ENCODE measurements at regions not wholly inside any gene's neighbourhood (a gene's known extent, or its start where the extent isn't known, plus 50 kb on each side); places are given as distances from the start of the nearest gene placed in this dataset.

DNA sequence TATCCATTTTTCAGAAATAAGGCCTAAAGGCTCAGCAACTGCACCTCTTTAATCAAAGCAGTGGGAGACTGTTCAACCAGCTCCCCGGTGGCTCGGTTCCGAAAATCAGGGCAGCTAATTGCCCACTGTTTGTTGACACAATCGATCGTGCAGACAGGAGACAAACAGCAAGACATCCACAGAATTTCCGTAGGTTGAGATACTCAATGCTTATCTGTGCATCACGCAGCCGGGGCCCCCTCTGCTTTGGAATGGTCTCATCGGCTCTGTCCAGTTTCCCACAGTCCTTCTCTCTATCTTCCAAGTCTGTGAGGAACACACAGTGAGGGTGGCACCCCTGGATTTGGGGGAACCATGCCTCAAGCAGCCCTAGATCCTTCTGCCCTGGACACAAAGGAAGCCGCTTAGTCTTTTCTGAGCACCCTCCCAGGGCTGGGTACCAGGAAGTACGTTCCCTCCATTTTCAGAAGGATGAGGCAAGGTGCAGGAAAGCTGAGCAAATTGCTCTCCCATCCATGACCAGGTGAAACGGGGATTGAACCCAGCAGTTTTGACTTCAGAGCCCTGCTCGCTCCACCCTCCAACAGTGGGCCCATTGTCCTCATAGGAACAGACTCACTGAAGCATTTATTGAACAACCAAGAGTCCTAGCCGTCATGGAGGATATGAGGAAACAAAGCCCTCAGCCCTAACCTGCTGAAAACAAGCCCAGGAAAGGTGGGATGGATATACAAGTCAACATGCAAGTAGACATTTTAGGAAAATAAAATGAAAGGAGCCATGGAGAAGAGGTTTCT lies 70.7 kb downstream of the C16orf95 start:
- no peak for DNase-seq

DNA sequence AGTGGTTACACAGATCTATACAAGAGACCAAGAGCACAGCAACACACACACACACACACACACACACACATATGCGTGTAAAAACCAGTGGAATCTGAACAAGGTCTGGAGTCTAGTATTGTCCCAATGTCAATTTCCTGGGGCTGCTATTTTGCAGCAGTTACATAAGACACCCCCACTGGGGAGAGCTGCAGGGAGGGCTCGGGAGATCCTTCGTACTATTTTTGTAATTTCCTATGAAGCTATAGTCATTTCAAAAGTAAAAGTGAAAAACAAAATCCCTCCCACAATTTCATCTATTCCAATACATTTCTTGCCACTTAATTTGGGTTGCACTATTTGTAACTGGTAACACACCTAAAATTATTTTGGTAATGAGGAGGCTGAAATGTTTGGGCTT lies 68.5 kb downstream of the C16orf95 start:
- no peak for DNase-seq

GRCh38 chr16:87249425-87249824 lies 67.8 kb downstream of the C16orf95 start:
- no peak for DNase-seq

DNA sequence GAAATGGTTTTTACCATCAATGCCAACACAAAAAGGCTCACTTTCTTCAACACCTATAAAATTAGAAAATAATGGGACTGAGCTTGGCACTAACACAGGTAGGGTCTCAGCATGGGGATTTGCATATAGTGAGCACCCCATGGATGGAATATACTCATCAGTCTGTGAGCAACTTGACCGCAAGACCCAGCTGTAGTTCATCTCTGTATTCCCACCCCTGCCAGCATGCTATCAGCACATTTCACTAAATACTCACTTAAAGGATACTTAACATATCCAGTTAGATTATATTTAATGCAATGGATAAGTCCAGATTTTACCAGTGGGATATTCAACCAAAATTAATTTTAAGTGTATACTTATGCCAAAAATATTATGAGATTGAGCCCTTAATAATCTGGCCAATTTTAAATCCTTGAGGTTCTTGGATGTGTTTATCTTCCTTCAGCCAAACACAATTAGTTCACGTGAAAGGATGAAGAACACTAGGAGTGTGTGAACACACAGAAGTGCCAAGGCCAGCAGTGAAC lies 66.7 kb downstream of the C16orf95 start:
- no peak for DNase-seq

- no peak for DNase-seq
Observed at GRCh38 chr16:87252269-87252970, 64.8 kb downstream of the C16orf95 start.
